DOHH2 (cell line): ENCODE measurements at regions not wholly inside any gene's neighbourhood (a gene's known extent, or its start where the extent isn't known, plus 50 kb on each side); places are given as distances from the start of the nearest gene placed in this dataset.

ENCODE experiments used
- H3F3A ChIP-seq: fragments of 200-600 bp; sonication (generic), shearing (Covaris generic); 2 replicates; pipeline ENCODE4 v1.6.0; 2016; ENCODE audit warnings: antibody characterized with exemption, mild to moderate bottlenecking; ENCODE audit not compliant: control insufficient read depth, insufficient read depth
- H3K27ac ChIP-seq: fragments of 200-600 bp; sonication (generic); 2 replicates; pipeline ENCODE4 v1.5.1; 2014; ENCODE audit warnings: low read depth, mild to moderate bottlenecking, low read length, moderate library complexity
- H3K27me3 ChIP-seq: fragments of 200-600 bp; sonication (generic); 2 replicates; pipeline ENCODE4 v1.6.1; 2014; ENCODE audit warnings: mild to moderate bottlenecking, low read length, mixed read lengths; ENCODE audit not compliant: control insufficient read depth
- H3K36me3 ChIP-seq: fragments of 200-600 bp; sonication (generic); 2 replicates; pipeline ENCODE4 v1.6.1; 2014; ENCODE audit warnings: mild to moderate bottlenecking, low read length, moderate library complexity, mixed read lengths; ENCODE audit not compliant: control insufficient read depth
- H3K4me1 ChIP-seq: fragments of 200-600 bp; sonication (generic); 2 replicates; pipeline ENCODE4 v1.6.1; 2014; ENCODE audit warnings: mild to moderate bottlenecking, low read length, mixed read lengths; ENCODE audit not compliant: control insufficient read depth
- H3K4me2 ChIP-seq: fragments of 200-600 bp; sonication (generic); 2 replicates; pipeline ENCODE4 v1.6.0; 2014; ENCODE audit warnings: mild to moderate bottlenecking, low read length, moderate library complexity
- H3K4me3 ChIP-seq: fragments of 200-600 bp; sonication (generic); 2 replicates; pipeline ENCODE4 v1.5.1; 2014; ENCODE audit warnings: mild to moderate bottlenecking, low read length, mixed read lengths
- H3K79me2 ChIP-seq: fragments of 200-600 bp; sonication (generic); 2 replicates; pipeline ENCODE4 v1.6.1; 2014; ENCODE audit warnings: mild to moderate bottlenecking, low read length, mixed read lengths; ENCODE audit not compliant: control insufficient read depth
- H3K9me2 ChIP-seq: fragments of 200-600 bp; sonication (generic); replicated peaks from 2 replicates; pipeline ENCODE4 v1.6.1; 2014; ENCODE audit warnings: mild to moderate bottlenecking, low read length, mixed read lengths; ENCODE audit not compliant: control insufficient read depth
- H3K9me3 ChIP-seq: fragments of 200-600 bp; sonication (generic); 2 replicates; pipeline ENCODE4 v1.6.1; 2014; ENCODE audit warnings: antibody characterized with exemption, low read length, mixed read lengths; ENCODE audit not compliant: control insufficient read depth, insufficient read depth
- H4K20me1 ChIP-seq: fragments of 200-600 bp; sonication (generic); 2 replicates; pipeline ENCODE4 v1.6.0; 2014; ENCODE audit warnings: low read depth, mild to moderate bottlenecking, antibody characterized with exemption, low read length, moderate library complexity; ENCODE audit not compliant: control insufficient read depth, insufficient read depth
- EZH2phosphoT487 ChIP-seq: fragments of 200-600 bp; sonication (generic); IDR thresholded peaks from 2 replicates; pipeline ENCODE4 v1.6.1; 2017; ENCODE audit warnings: borderline replicate concordance, mild to moderate bottlenecking, antibody characterized with exemption, low read length, moderate library complexity, mixed read lengths
- TF ChIP-seq, protein P1 (sequence below): fragments of 200-600 bp; sonication (generic); IDR thresholded peaks from one replicate; pipeline ENCODE4 v1.5.1; 2014; ENCODE audit warnings: antibody characterized with exemption, mild to moderate bottlenecking, low read depth, low read length; ENCODE audit not compliant: poor library complexity, severe bottlenecking

DNA sequence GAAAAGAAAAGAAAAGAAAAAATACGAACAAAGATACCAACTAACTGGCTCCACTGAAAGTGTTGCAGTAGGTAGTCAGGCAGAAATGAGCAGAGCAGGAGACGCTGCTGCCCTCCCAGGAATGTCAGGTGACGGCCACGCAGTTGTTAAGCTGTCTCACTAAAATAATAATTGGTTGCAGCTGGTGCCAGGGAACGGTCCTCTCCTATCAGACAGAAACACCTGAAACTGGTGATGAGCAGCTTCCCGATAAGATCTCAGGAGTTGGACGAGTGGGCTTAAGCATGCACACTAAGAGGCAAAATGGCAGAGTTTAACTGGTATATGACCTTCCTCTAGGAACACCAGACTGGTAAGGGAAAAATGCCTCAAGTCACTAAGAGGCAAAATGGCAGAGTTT is 611.1 kb downstream of the ZEB2 start:
- H3K9me3 ChIP-seq, result no peaks in the 10 kb centered on the region
- TF ChIP-seq EZH2phosphoT487, result no peak
- TF ChIP-seq, protein P1, sequence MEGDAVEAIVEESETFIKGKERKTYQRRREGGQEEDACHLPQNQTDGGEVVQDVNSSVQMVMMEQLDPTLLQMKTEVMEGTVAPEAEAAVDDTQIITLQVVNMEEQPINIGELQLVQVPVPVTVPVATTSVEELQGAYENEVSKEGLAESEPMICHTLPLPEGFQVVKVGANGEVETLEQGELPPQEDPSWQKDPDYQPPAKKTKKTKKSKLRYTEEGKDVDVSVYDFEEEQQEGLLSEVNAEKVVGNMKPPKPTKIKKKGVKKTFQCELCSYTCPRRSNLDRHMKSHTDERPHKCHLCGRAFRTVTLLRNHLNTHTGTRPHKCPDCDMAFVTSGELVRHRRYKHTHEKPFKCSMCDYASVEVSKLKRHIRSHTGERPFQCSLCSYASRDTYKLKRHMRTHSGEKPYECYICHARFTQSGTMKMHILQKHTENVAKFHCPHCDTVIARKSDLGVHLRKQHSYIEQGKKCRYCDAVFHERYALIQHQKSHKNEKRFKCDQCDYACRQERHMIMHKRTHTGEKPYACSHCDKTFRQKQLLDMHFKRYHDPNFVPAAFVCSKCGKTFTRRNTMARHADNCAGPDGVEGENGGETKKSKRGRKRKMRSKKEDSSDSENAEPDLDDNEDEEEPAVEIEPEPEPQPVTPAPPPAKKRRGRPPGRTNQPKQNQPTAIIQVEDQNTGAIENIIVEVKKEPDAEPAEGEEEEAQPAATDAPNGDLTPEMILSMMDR, result no peak
- no peaks in the 10 kb centered on the region for H3K79me2 ChIP-seq
- H3K9me2 ChIP-seq, result no peaks in the 10 kb centered on the region
- no peak overlapping the region for H3K27ac ChIP-seq
- H3K27me3 ChIP-seq, result no peaks in the 10 kb centered on the region
- H3K4me1 ChIP-seq, result no peaks in the 10 kb centered on the region
- H3K4me2 ChIP-seq, result no peak overlapping the region
- H3K4me3 ChIP-seq, result no peak overlapping the region
- no peaks in the 10 kb centered on the region for H3K36me3 ChIP-seq
- H3F3A ChIP-seq, result no peaks in the 10 kb centered on the region
- H4K20me1 ChIP-seq, result no peaks in the 10 kb centered on the region

DNA sequence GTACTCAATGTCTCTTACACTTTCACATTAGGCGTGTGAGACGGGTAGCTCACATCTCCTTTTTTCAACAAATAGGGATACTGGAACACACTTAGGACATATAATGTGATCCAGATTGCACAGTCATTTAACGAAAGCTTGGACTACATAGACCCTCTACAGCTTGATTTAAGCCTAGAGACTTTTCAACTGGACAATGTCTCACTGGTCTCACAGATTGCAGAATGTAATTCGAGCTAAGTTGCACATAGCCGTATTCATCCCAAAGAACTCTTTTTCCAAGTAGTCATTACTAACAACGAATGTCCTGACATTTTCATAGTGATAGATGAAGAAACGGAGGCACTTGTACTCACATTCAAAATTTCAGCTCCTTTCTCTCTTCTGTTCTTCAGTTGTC is 612.1 kb downstream of the ZEB2 start:
- Histone ChIP-seq H3K27me3 (no peaks in the 10 kb centered on the region), H3K4me1 (no peaks in the 10 kb centered on the region), H3K4me2 (no peak overlapping the region), H4K20me1 (no peaks in the 10 kb centered on the region), H3K4me3 (no peak overlapping the region), H3K9me2 (no peaks in the 10 kb centered on the region), H3K27ac (no peak overlapping the region), H3K79me2 (no peaks in the 10 kb centered on the region), H3K36me3 (no peaks in the 10 kb centered on the region), H3K9me3 (no peaks in the 10 kb centered on the region), H3F3A (no peaks in the 10 kb centered on the region)
- TF ChIP-seq EZH2phosphoT487, result no peak
- TF ChIP-seq, protein P1, result no peak

DNA sequence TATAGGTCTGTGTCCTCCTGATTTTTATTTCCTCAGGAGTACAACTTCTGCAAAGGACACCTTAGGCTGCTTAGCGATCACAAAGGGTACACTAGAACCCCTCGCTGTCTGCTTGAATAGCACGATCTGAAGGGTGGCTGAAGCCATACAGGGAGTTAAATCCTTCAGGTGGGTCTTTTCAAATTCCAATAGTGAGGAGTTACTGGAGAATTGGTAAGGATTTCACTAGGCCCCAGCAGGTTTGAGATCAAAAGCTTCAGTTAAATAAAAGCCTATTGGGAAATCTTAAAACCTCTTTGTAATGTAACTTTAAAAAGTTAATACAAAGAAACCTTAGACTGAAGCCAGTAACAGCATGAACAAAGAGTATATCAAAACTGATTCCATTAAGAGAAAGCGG is 613.1 kb downstream of the ZEB2 start:
- Histone ChIP-seq H3F3A (no peaks in the 10 kb centered on the region), H3K79me2 (no peaks in the 10 kb centered on the region), H3K4me2 (no peak overlapping the region), H3K36me3 (no peaks in the 10 kb centered on the region), H3K4me3 (no peak overlapping the region), H3K9me3 (no peaks in the 10 kb centered on the region), H4K20me1 (no peaks in the 10 kb centered on the region), H3K27ac (no peak overlapping the region), H3K9me2 (no peaks in the 10 kb centered on the region), H3K27me3 (no peaks in the 10 kb centered on the region), H3K4me1 (no peaks in the 10 kb centered on the region)
- TF ChIP-seq, protein P1, result no peak
- no peak for TF ChIP-seq EZH2phosphoT487

DNA sequence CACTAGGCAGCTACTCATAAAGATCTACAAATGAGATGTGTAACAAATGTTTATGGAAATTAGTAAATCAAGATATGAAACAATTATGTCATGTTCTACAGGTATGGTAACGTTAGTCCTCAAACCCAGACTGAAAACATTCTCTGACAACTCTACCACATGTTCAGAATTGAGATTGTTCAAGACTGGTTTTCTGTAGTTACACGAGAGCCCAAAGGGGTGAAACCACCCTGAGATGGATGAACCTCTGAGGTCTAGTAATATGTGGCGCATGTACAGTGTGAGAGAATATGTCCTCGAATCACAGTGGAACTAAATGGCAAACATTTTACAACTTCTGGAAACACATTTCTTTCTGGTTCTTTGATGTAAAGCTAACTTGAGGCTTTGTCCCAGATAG is 614.3 kb downstream of the ZEB2 start:
- Histone ChIP-seq H3K4me1 (no peaks in the 10 kb centered on the region), H4K20me1 (no peaks in the 10 kb centered on the region), H3K27me3 (no peaks in the 10 kb centered on the region), H3K9me3 (no peaks in the 10 kb centered on the region), H3K27ac (no peak overlapping the region), H3K79me2 (no peaks in the 10 kb centered on the region), H3K9me2 (no peaks in the 10 kb centered on the region), H3F3A (no peaks in the 10 kb centered on the region), H3K4me3 (no peak overlapping the region), H3K36me3 (no peaks in the 10 kb centered on the region), H3K4me2 (no peak overlapping the region)
- no peak for TF ChIP-seq EZH2phosphoT487
- TF ChIP-seq, protein P1, result no peak
